ENCODE measurements at regions not wholly inside any gene's neighbourhood (a gene's known extent, or its start where the extent isn't known, plus 50 kb on each side); places are given as distances from the start of the nearest gene placed in this dataset.
"Not testable (repeated sequence)": the region's sequence is repeated elsewhere in the genome, so short reads cannot be mapped to it uniquely, and the experiment has no call there.

DNA sequence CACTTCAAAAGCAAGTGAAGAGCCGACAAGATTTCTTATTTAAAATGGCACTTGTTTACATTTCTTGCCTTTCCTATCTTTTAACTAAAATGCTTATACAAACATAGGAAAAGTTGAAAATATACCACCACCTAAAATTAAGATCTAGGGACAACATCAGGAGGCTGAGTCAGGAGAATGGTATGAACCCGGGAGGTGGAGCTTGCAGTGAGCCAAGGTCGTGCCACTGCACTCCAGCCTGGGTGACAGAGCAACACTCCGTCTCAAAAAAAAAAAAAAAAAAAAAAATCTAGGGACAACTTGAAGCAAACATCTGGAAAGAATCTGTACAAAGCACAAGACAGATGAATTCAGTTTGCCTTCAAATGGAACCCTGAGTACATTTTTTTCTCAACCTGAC, 1455.3 kb downstream of the KHDRBS2 start:
- TF ChIP-seq RELA (CRISPR knock-in tag; IDR thresholded peaks at IDR 0.05; ENCODE audit: borderline replicate concordance); TEAD4 (CRISPR knock-in tag; IDR thresholded peaks at IDR 0.05); TCF7 (CRISPR knock-in tag; IDR thresholded peaks at IDR 0.05; ENCODE audit: low read depth): not testable (repeated sequence)
- TF ChIP-seq, protein P1, sequence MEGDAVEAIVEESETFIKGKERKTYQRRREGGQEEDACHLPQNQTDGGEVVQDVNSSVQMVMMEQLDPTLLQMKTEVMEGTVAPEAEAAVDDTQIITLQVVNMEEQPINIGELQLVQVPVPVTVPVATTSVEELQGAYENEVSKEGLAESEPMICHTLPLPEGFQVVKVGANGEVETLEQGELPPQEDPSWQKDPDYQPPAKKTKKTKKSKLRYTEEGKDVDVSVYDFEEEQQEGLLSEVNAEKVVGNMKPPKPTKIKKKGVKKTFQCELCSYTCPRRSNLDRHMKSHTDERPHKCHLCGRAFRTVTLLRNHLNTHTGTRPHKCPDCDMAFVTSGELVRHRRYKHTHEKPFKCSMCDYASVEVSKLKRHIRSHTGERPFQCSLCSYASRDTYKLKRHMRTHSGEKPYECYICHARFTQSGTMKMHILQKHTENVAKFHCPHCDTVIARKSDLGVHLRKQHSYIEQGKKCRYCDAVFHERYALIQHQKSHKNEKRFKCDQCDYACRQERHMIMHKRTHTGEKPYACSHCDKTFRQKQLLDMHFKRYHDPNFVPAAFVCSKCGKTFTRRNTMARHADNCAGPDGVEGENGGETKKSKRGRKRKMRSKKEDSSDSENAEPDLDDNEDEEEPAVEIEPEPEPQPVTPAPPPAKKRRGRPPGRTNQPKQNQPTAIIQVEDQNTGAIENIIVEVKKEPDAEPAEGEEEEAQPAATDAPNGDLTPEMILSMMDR (IDR thresholded peaks at IDR 0.05) = not testable (repeated sequence)
